IPS-15b (cell line): ENCODE measurements at regions not wholly inside any gene's neighbourhood (a gene's known extent, or its start where the extent isn't known, plus 50 kb on each side); places are given as distances from the start of the nearest gene placed in this dataset.

ENCODE experiments used
- H3K27me3 ChIP-seq: one replicate; pipeline ENCODE4 v1.6.1; 2013; ENCODE audit warnings: low read length; ENCODE audit not compliant: control insufficient read depth, insufficient read depth
- H3K36me3 ChIP-seq: one replicate; pipeline ENCODE4 v1.6.1; 2013; ENCODE audit warnings: low read length; ENCODE audit not compliant: control insufficient read depth, insufficient read depth
- H3K4me1 ChIP-seq: one replicate; pipeline ENCODE4 v1.6.1; 2013; ENCODE audit warnings: mild to moderate bottlenecking, low read length; ENCODE audit not compliant: control insufficient read depth, insufficient read depth
- H3K4me3 ChIP-seq: one replicate; pipeline ENCODE4 v1.5.1; 2013; ENCODE audit warnings: low read depth, low read length
- H3K9ac ChIP-seq: one replicate; pipeline ENCODE4 v1.6.1; 2013; ENCODE audit warnings: low read depth, mild to moderate bottlenecking, low read length
- H3K9me3 ChIP-seq: one replicate; pipeline ENCODE4 v1.6.1; 2013; ENCODE audit warnings: mild to moderate bottlenecking, low read length; ENCODE audit not compliant: control insufficient read depth, insufficient read depth

DNA sequence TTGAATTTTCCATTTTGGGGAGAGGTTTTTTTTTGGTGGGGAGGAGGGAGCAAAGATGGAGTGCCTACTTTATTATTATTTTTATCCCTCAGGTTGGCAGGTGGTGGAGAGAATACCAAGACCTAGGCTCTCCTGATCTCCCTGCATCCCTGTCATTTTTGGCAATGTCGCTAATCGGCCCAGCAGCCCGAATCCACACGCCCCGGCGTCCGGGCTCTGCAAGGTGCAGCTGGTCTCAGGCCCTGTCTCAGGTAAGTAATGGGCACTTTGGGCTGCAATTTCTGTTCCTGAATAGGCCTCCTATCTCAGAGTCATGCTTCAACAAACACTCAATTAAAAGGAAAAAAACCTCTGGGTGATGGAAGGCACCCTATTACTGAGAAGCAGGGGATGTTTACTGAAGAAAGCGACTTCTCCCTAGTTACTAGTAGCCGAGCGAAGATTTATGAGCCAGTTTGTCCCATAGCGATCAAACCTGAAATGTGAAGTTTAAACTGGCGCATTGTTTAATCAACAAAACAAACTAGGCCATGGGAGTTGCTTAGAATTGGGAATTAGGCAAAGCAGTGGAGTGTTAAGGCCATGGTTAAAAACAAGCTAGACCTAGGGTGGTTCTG is 137.8 kb downstream of the RWDD3 start:
- Histone ChIP-seq H3K4me1 (no peaks in the 10 kb centered on the region), H3K9me3 (no peaks in the 10 kb centered on the region), H3K9ac (no peak overlapping the region), H3K4me3 (no peak overlapping the region), H3K27me3 (no peaks in the 10 kb centered on the region), H3K36me3 (no peaks in the 10 kb centered on the region)

DNA sequence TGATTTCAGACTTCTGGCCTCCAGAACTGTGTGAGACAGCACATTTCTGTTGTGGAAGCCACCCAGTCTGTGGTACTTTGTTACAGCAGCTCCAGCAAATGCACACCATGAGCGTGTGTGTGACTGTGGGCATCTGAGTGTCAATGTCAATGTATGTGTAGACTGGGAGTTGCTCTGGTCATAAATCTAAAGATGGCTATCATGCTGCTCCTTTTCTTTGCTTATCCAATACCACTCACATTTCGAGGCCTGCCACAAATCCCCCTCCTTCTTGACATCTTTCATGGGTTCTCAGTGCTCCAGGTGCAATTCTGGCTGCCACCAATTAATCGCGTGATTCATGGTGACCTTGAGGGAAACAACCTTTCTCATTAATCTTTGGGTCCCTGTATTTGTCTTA is 141.2 kb downstream of the RWDD3 start:
- Histone ChIP-seq H3K4me1 (no peaks in the 10 kb centered on the region), H3K9me3 (no peaks in the 10 kb centered on the region), H3K4me3 (no peak overlapping the region), H3K27me3 (no peaks in the 10 kb centered on the region), H3K36me3 (no peaks in the 10 kb centered on the region), H3K9ac (no peak overlapping the region)

DNA sequence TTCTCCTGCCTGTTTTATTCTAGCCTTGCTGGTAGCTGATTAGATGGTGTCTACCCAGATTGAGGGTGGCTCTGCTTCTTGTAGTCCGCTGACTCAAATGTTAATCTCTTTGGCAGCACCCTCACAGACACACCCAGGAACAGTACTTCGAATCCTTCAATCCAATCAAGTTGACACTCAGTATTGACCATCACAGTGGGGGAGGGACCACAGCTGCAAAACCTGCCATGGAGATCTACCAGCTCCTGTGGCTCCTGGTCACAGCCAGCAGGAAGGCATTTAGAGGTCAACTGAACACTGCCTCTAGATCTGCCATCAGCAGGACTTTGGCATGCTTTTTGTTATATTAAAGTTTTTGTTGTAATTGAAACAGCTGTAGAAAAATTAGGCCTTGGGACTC is 146.9 kb downstream of the RWDD3 start:
- no peaks in the 10 kb centered on the region for H3K36me3 ChIP-seq
- H3K9ac ChIP-seq, result no peak overlapping the region
- no peaks in the 10 kb centered on the region for H3K9me3 ChIP-seq
- H3K27me3 ChIP-seq, result no peaks in the 10 kb centered on the region
- no peaks in the 10 kb centered on the region for H3K4me1 ChIP-seq
- H3K4me3 ChIP-seq, result no peak overlapping the region

DNA sequence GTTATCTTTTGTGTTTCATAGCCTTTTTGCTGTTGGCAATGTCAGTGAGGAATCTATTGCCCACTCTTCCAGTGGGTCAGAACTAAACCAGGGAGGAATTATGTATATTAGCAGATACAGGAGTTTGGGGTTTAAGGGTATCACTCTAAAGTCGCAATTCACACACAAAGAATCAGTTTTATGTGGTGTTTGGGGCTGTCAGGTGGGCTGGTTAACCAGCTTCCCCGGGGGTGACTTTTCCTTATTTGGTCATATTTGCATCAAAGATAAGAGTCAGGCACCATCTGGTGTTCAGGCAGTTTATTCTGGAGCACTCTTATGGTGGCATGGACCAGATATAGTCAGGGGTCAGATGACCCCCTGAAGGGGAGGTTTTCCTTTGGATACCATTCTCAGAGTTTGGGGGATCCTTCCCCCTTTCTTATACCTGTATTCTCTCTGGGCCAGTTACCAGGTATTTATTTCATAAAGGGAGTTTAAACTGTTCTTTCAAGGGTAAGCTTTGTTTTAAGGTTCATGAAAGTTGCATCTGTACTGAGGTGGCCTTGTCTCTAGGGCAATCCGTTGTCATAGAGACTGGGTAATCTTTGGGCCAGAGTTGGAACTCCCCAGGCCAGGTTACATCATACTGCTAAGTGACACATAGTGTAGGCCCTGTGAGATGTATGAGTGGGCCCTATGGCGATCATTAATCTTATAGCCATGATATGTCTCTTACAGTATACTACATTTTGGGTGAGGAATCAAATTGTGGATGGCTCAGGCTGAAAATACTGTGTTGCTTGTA is 148.2 kb downstream of the RWDD3 start:
- Histone ChIP-seq H3K4me3 (no peak overlapping the region), H3K9me3 (no peaks in the 10 kb centered on the region), H3K27me3 (no peaks in the 10 kb centered on the region), H3K36me3 (no peaks in the 10 kb centered on the region), H3K9ac (no peak overlapping the region), H3K4me1 (no peaks in the 10 kb centered on the region)

DNA sequence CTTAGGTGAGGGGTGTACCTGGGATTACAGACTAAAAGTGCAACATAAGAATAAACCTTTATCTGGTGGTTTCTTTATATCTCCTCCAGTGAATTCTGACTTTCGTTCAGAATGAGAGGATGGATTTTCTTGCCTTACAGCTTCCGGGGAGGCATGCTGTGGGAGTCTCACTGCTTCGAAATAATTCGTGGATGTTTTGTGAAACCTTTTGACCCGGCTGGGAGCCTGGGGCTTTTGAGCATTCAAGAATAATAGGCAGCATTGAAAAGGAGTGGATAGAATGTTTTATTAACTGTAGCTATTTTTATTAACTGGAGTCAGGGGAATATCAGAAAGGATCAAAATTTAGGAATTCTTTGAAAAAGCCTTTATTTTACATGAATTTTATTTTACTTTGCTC is 149.1 kb downstream of the RWDD3 start:
- Histone ChIP-seq H3K9ac (no peak overlapping the region), H3K27me3 (no peaks in the 10 kb centered on the region), H3K36me3 (no peaks in the 10 kb centered on the region), H3K9me3 (no peaks in the 10 kb centered on the region), H3K4me1 (no peaks in the 10 kb centered on the region), H3K4me3 (no peak overlapping the region)

DNA sequence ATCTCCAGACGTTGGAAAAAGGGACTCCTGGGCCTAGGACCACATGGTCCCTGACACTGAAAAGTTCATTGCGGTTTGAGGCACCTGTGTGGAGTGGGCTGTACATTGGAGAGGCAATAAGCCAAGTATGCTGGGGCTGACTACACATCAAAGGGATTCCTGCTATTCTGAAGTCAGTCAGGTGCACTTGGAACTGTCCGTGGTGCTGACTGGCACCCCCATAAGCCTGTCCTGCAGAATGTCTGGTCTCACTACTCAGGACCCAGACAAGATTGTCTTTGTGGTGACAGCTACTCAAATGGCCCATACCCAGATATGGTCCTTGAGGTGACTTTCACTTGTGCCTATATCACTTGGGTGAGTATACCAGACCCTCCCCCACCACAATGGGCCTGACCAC is 150.6 kb downstream of the RWDD3 start:
- Histone ChIP-seq H3K36me3 (no peaks in the 10 kb centered on the region), H3K9ac (no peak overlapping the region), H3K4me1 (no peaks in the 10 kb centered on the region), H3K9me3 (no peaks in the 10 kb centered on the region), H3K4me3 (no peak overlapping the region), H3K27me3 (no peaks in the 10 kb centered on the region)

DNA sequence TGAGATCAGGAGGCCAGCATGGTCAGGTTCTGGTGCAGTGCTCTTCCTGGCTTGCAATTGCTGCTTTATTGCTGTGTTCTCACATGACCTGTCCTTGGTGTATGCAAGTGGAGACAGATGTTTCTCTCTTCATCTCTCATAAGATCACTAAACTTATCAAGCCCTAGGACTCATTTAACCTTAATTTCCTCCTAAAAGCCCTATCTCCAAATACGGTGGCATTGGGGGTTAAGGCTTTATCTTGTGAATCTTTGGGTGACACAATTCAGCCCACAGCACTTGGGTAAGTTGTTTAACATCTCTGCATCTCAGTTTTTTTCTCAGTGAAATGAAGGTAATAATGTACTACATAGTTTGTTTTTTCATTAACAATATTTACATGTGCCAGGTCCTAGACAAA is 152.4 kb downstream of the RWDD3 start:
- H3K4me1 ChIP-seq, result no peaks in the 10 kb centered on the region
- no peaks in the 10 kb centered on the region for H3K27me3 ChIP-seq
- H3K9ac ChIP-seq, result no peak overlapping the region
- no peaks in the 10 kb centered on the region for H3K9me3 ChIP-seq
- no peaks in the 10 kb centered on the region for H3K36me3 ChIP-seq
- H3K4me3 ChIP-seq, result no peak overlapping the region

DNA sequence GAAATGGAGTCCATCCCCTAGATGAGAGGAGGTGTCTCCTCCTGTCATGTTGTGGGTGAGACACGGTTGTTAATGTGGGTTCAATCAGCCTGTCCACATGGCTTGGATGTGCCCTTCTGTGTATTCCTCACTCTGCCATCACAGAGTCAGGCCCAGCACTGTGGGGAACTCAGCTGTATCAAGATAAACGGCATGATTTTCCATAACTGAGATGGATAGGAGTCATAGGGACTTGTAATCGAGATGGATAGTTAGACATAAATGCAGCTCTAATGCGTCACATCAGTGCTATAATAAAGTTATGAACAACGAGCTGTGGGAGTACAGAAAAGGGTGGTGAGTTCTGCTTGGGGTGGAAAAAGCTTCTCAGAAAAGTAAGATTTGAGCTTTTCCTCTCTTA is 152.9 kb downstream of the RWDD3 start:
- no peak overlapping the region for H3K4me3 ChIP-seq
- no peaks in the 10 kb centered on the region for H3K4me1 ChIP-seq
- H3K36me3 ChIP-seq, result no peaks in the 10 kb centered on the region
- no peaks in the 10 kb centered on the region for H3K9me3 ChIP-seq
- H3K27me3 ChIP-seq, result no peaks in the 10 kb centered on the region
- H3K9ac ChIP-seq, result no peak overlapping the region

DNA sequence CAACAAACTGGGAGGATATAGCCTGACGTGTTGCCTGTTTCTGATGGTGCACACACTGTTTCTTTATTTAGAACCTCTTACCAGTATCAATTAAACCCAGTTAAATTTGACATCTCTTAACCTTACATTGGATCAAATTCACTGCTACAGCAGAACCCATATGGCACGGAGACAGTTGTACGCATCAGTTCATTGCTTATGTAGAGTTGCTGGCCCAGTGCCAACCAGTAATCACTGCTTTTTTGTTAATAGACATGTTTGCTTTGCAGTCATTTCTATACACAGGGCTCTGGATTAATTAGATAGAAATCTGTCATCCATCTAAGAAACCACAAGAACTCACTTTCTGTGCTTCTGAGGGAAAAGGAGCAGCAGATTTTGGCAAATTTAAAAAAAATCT is 154.0 kb downstream of the RWDD3 start:
- H3K27me3 ChIP-seq, result no peaks in the 10 kb centered on the region

DNA sequence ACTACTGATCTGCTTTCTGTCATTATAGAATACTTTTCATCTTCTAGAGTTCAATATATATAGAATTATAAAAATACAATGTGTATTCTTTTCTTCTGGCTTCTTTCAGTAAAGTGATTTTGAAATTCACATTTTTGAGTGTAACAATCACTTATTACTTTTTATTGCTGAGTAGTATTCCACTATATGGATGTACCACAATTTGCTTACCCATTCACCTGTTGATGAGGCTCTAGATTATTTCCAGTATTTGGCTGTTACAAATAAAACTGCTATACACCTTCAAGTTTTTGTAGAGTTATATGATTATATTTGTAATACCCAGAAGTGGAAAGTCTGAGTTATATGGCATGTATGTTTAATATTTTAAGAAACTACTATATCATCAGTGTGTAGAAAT is 159.4 kb downstream of the RWDD3 start:
- Histone ChIP-seq H3K27me3 (no peaks in the 10 kb centered on the region), H3K4me1 (no peaks in the 10 kb centered on the region), H3K36me3 (no peaks in the 10 kb centered on the region), H3K9ac (no peak overlapping the region), H3K9me3 (no peaks in the 10 kb centered on the region), H3K4me3 (no peak overlapping the region)

More for the DNA sequence above, 154.0 kb downstream of the RWDD3 start:
- Histone ChIP-seq H3K4me3 (no peak overlapping the region), H3K9me3 (no peaks in the 10 kb centered on the region), H3K9ac (no peak overlapping the region), H3K4me1 (no peaks in the 10 kb centered on the region), H3K36me3 (no peaks in the 10 kb centered on the region)

DNA sequence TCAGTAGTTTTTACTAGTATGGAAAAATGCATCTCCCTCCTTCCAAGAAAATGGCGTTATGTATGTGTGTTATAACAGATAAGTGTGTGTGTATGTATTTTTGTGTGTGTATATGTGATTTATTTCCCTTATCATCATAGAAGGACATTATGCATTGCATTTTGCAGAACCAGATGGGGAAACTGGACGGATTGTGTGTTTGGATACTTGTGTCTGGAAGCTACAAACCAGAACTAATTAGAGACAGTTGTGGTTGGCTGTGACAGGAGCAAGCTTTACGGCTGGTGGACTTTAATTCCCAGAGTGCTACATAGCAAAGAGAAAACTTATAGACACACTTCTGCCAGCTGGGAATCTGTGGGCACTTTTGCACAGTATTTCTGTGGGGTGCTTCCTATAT is 162.5 kb downstream of the RWDD3 start:
- H3K27me3 ChIP-seq, result no peaks in the 10 kb centered on the region
- H3K9me3 ChIP-seq, result no peaks in the 10 kb centered on the region
- no peak overlapping the region for H3K9ac ChIP-seq
- no peak overlapping the region for H3K4me3 ChIP-seq
- H3K4me1 ChIP-seq, result no peaks in the 10 kb centered on the region
- no peaks in the 10 kb centered on the region for H3K36me3 ChIP-seq

DNA sequence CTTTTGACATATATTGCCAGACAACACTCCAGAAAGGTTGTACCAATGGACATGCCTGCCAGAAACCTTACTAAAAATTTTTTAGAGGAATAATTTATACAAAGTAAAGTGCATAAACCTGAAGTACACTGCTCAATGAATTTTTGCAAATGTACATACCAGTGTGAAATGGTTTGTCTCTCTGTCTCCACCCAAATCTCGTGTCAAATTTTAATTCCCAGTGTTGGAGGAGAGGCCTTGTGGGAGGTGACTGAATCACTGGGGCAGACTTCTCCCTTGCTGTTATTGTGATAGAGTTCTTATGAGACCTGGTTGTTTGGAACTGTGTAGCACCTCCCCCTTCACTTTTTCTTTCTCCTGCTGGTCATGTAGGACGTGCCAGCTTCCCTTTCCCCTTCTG is 168.8 kb downstream of the RWDD3 start:
- Histone ChIP-seq H3K9ac (no peak overlapping the region), H3K36me3 (no peaks in the 10 kb centered on the region), H3K4me3 (no peak overlapping the region), H3K4me1 (peaks cover 11% of the 10 kb centered on the region), H3K9me3 (peaks cover 11% of the 10 kb centered on the region), H3K27me3 (no peaks in the 10 kb centered on the region)
